HepG2 (cell line): ENCODE measurements at regions not wholly inside any gene's neighbourhood (a gene's known extent, or its start where the extent isn't known, plus 50 kb on each side); places are given as distances from the start of the nearest gene placed in this dataset.

ENCODE experiments used
- ADNP ChIP-seq: sonication (generic); formaldehyde crosslinking; IDR thresholded peaks from 2 replicates; pipeline ENCODE4 v1.4.0; 2020; ENCODE audit warnings: missing genetic modification reagents
- E2F5 ChIP-seq: sonication (generic); formaldehyde crosslinking; conservative IDR thresholded peaks from 2 replicates; pipeline ENCODE4 v1.4.0; 2020; ENCODE audit warnings: missing genetic modification reagents
- EP300 ChIP-seq, 3 experiments: sonication (generic) in 1 of 3; formaldehyde crosslinking in 1 of 3; IDR thresholded peaks; 2 replicates each; pipeline versions ENCODE4 v1.5.1 to v1.6.1; 2011 to 2020; ENCODE audit warnings: low read depth in 2 of 3, low read length in 2 of 3, borderline replicate concordance in 1 of 3, improper control_type of control experiment in 1 of 3, mild to moderate bottlenecking in 1 of 3, missing genetic modification reagents in 1 of 3, moderate library complexity in 1 of 3
- FOXK1 ChIP-seq: sonication (generic); formaldehyde crosslinking; IDR thresholded peaks from 2 replicates; pipeline ENCODE4 v1.4.0; 2020; ENCODE audit warnings: low read depth, missing genetic modification reagents, borderline replicate concordance
- GABPB1 ChIP-seq: IDR thresholded peaks from 2 replicates; pipeline ENCODE4 v1.6.1; 2016; ENCODE audit warnings: mild to moderate bottlenecking, missing genetic modification reagents, moderate library complexity, missing compliant biosample characterization
- KLF15 ChIP-seq: sonication (generic); formaldehyde crosslinking; IDR thresholded peaks from 2 replicates; pipeline ENCODE4 v1.8.1; 2023; ENCODE audit warnings: borderline replicate concordance, mild to moderate bottlenecking, inconsistent platforms, missing genetic modification reagents, mixed read lengths
- MAX ChIP-seq: IDR thresholded peaks from 2 replicates; pipeline ENCODE4 v1.6.1; 2012; ENCODE audit warnings: inconsistent platforms
- MXI1 ChIP-seq: IDR thresholded peaks from 3 replicates; pipeline ENCODE4 v1.6.1; 2012; ENCODE audit warnings: low read depth, low read length, inconsistent platforms, borderline replicate concordance
- POLR2A ChIP-seq, 2 experiments: IDR thresholded peaks; 2 replicates each; pipeline ENCODE4 v1.6.1; 2011; ENCODE audit warnings: low read depth in 2 of 2, low read length in 2 of 2, mild to moderate bottlenecking in 1 of 2, moderate library complexity in 1 of 2; ENCODE audit not compliant: insufficient read depth in 1 of 2
- REST ChIP-seq, 2 experiments: IDR thresholded peaks; 2 replicates each; pipeline ENCODE4 v1.6.1; 2011 to 2012; ENCODE audit warnings: low read length in 2 of 2, borderline replicate concordance in 1 of 2, low read depth in 1 of 2, mild to moderate bottlenecking in 1 of 2, moderate library complexity in 1 of 2
- ZKSCAN1 ChIP-seq: fragments of 150-350 bp; IDR thresholded peaks from 2 replicates; pipeline ENCODE4 v1.6.1; 2014; ENCODE audit warnings: low read length
- ZNF460 ChIP-seq: sonication (generic); formaldehyde crosslinking; IDR thresholded peaks from 2 replicates; pipeline ENCODE4 v1.5.1; 2020; ENCODE audit warnings: missing genetic modification reagents, mild to moderate bottlenecking, borderline replicate concordance
- ZSCAN20 ChIP-seq: sonication (generic); formaldehyde crosslinking; IDR thresholded peaks from 2 replicates; pipeline ENCODE4 v1.4.0; 2020; ENCODE audit warnings: missing genetic modification reagents, mild to moderate bottlenecking, borderline replicate concordance

GRCh38 chrX:128883650-128884049 lies 639.6 kb downstream of the SMARCA1 start:
- no peak for TF ChIP-seq EP300 (IDR thresholded peaks at IDR 0.05; ENCODE audit: low read depth in 2 of 2, low read length in 2 of 2)
- TF ChIP-seq EP300 (CRISPR knock-in tag; IDR thresholded peaks at IDR 0.05; ENCODE audit: borderline replicate concordance): no peak
- TF ChIP-seq ZKSCAN1: no peak
- TF ChIP-seq ZSCAN20 (CRISPR knock-in tag): no peak
- TF ChIP-seq REST (IDR thresholded peaks at IDR 0.05; ENCODE audit: borderline replicate concordance in 1 of 2, low read depth in 1 of 2, low read length in 2 of 2): no peak
- no peak for TF ChIP-seq POLR2A (IDR thresholded peaks at IDR 0.05; ENCODE audit: insufficient read depth in 1 of 2, low read depth in 2 of 2, low read length in 2 of 2)
- no peak for TF ChIP-seq KLF15
- no peak for TF ChIP-seq FOXK1 (CRISPR knock-in tag)
- TF ChIP-seq E2F5: no peak
- no peak for TF ChIP-seq MXI1
- no peak for TF ChIP-seq GABPB1
- no peak for TF ChIP-seq ADNP (CRISPR knock-in tag)
- TF ChIP-seq MAX: no peak
- no peak for TF ChIP-seq ZNF460
